Daoy (cell line): ENCODE measurements at regions not wholly inside any gene's neighbourhood (a gene's known extent, or its start where the extent isn't known, plus 50 kb on each side); places are given as distances from the start of the nearest gene placed in this dataset.
"Not testable (repeated sequence)": the region's sequence is repeated elsewhere in the genome, so short reads cannot be mapped to it uniquely, and the experiment has no call there.

Source experiments
- DNase-seq: peaks from one replicate; pipeline ENCODE4 v3.0.0-alpha.2; 2015; ENCODE audit warnings: low read depth

DNA sequence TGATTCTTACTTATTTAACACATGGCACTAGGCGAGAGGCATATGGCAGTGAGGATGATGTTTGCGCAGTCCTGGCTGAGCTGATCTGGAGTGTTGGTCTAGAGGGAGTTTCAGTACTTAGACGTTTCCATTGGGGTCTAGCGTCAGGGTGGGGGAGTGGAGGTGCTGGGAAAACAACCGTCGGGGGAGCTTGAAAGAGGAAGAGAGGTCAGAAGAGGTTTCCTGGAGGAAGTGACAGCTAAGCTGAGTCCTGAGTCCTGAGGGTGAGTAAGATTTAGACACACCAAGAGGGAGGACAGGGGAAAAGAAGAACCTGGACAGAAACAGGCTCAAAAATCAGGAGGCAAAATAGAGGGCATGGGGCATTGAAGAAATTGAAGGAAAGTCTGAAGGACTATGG lies 81.4 kb downstream of the ALOX5AP start:
- no peak for DNase-seq

DNA sequence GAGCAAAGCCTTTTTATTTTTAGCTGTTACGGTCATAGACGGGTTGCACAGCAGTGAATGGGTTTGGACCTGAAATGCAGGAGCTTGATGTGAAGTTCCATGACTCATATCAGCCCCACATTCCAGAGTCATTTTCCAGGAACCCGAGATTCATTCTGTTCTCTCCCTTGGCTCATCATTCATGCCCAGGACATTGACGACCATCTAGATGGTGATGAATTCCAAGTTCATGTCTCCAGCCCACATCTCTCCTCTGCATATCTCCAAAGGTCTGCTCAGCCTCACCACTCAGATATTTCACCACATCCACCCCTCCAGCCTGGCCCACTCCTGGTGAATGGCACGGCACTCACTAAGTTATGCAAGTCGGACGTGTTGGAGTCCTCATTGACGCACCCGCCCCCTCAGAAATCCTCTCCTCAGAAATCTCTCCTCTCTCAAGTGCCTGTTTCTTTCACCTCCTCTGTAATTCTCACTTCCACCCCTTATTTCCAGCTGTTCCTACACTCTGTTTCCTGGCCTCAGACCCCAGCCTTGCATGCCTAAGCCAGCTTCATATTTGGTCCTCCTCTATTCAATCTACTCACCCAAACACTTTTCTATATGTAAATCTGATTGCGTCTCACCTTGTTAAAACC lies 83.1 kb downstream of the ALOX5AP start:
- no peak for DNase-seq

DNA sequence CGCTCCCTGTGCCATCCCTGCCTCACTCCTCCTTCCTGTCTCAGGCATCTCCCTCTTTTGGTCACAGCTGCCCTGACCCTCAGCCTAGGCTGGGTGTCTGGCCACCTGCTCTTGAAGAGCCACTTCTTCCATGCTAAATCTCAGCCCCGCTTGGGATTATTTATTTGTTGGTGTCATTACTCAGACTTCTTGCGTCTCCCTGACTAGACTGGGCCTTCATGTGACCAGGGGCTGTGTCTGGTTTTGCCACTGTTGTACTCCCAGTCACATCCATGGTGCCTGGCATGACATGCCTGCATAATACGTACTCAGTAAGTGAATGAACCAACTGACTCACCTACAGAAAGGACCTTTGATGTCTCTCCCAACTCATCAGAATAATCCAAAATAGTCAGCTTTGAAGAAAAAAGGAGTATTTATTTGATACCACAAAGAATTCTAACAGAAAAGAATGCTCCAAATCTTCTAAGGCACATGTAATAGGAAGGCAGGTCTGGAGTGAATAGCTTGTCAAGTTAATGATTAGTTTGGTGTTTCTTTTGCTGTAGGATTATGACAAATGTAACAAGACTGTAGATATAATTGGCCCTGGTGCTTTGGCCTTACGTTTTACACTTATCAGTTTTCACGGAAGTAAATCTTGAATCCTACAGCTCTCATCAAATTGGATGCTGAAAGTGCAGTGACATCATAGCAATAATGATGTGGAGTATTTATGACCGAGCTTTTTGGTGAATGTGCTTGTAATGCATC lies 84.0 kb downstream of the ALOX5AP start:
- DNase-seq = no peak

DNA sequence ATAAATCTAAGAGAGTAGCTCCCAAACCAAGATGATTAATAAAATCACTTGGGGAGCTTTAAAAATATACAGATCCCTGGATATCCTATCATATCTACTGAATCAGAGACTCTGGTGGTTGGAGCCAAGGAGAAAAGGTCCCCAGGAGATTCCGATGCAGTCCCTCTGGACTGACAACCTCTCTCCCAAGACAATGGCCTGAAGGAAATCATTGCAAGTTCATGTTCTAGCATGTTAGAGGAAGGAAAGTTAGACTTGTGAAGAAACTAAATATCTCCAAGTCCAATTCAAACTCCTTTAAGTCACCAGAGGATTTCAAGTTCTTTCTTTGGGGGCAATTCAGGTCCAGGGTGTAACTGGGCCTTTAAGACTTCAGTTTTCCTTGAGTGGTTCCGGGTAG lies 84.7 kb upstream of the MEDAG start:
- no peak for DNase-seq

DNA sequence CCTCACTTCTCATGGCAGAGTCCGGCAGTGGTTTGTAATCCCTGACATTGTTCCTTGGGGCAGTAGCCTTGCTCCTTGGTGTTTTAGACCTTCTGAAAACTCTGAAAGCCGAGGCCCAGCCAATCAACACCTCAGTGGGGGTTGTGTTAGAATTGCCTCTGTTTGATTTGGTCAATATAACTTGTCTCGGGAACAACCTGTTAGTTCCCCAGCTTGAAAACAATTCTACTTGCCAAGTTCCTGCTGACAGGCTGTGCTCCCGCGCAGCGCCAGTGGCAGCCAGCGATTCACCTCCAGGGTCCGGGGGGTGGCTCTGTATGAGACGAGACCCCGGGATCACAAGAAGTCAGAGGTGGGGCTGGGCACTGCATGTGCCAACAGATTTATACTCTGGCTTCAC lies 81.4 kb upstream of the MEDAG start:
- DNase-seq = no peak

DNA sequence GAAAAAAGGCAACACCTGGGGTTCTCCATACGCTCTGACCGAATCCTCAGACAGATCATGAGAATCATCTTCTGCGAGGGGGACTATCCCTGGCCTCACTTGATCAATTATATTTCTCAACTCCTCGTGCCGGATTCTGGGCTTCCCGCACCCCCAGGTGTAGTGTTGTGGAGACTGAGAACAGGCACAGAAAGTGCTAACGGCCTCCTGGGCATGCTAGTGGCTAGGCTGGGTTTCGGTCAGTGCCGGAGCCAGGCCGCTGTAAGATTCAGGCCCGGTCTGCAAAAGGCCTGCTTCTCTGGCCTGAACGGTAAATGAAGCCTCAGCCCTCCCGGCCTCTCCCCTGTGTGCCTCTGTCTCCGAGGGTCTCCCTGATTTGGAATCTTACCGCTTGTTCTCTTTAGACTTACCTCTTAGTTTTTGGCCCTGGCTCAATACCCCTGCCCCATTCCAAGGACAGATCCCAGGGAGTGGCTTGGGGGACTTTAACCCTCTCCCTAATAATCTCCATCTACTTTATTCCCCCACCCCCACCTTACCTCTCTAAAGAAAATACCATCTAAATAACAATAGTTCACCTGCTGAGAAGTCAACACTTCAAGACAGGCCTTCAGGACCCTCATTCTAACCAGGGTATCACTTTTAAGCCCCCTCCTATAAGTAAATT lies 79.0 kb upstream of the MEDAG start:
- no peak for DNase-seq

DNA sequence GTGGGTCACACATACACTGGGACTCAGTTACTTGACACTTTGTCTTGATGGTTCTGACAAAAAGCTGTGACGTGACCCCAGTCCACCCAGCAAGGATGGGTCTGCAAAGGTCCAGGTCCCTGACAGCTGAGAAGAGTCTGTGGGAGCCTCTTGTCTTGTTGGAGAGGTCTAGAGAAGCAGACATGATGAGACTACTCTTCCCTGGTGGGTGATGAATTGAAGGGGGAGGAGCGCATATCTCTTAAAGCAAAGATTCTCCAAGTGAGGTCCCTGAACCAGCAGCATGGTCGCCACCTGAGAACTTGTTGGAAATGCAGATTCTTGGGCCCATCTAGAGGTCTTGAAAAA lies 78.5 kb upstream of the MEDAG start:
- no peak for DNase-seq

DNA sequence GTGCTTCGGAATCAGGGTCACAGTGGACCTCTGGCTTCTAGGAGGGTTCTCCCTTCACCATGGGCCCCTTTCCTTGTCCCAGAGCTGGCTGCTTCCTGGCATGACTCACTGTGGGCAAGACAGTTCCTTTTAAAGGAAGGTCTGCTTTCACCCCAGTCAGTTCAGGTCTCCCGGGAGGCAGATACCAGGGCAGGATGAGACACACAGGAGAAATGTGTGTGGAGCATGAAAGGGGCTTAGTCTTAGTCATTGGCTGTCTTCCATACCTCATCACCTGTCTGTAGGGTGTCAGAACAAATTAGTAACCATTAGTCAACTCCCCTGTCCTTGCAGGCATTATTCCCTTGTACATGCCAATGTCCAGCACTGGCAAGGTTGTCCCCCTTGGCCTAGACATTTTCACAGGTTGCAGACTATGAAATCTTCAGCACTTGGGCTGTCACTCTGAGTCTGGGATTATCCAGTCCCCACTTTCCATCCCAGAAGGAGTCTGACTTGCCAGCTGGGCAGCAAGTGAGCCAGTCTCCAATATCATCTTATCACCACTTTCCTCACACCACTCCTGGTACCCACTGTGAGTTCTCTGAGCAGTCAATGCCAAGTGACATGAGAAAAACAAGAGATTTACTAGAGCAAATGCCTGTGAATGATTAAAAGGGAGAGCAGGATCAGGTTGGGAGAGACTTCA lies 76.8 kb upstream of the MEDAG start:
- peak; percentile 84 for DNase-seq

DNA sequence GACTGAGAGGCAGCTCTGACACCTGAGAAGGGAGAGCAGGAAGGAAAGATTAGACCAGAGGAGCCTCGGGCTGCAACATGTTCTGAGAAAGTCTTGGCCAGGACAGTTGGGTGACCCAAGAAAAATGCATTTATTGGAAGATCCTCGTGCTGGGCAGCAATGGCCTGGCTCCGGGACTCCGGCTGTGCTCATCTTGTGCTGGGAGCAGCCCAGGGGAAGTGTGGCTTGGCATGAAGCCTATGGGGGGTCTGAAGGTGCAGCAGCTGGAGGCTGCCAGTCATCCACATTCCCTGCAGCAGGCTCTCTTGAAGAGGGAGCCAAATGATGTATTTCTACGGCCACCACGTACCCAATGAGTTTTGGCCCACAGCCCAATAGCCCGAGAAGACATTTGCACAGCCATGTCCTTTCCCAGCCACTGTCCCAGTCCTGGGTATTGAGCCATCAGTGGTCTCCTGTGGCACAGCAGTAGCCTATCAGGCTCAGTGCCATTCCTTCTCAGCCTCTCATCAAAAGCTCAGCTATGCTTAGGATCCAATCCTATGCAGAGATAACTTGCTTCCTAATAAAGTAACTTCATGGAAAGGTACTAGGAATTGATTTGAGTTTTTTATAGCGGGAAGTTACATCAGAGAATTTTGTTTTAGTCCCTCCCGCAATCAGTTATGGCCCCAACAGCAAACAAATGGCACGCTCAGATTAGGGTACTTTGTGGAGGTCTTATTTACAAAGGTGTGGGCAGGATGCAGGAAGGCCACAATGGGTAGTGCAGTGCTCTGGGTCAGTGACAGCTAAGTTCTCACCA lies 76.0 kb upstream of the MEDAG start:
- peak; percentile 52 for DNase-seq

DNA sequence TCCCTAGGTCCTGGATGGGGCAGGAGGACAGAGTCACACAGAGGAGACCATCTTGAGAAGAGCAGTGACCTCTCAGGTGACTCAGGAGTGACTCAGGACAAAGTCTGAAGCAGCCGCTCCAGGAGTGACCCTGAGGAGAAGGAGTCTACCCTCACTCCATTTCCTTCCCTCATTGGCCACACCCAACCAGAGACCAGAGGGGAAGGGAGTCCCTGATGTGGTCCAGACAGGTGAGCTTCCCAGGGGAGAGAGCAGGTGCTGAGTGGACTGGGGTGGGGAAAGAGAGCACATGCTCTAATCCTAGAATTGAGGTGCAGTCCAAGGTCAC lies 75.5 kb upstream of the MEDAG start:
- no peak for DNase-seq

DNA sequence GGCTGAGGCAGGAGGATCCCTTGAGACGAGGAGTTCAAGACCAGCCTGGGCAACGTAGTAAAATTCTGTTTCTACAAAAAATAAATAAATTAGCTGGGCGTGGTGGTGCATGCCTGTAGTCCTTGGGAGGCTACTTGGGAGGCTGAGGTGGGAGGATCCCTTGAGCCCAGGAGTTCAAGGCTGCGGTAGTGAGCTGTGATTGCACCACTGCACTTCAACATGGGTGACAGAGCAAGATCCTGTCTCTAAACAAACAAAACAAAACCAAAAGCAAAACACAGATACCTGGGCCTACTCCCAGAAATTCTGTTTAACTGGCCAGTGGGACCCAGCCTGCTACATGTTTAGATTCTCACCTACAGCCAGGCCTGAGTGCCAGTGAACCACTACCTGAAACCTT lies 74.6 kb upstream of the MEDAG start:
- DNase-seq = peak; percentile 23

DNA sequence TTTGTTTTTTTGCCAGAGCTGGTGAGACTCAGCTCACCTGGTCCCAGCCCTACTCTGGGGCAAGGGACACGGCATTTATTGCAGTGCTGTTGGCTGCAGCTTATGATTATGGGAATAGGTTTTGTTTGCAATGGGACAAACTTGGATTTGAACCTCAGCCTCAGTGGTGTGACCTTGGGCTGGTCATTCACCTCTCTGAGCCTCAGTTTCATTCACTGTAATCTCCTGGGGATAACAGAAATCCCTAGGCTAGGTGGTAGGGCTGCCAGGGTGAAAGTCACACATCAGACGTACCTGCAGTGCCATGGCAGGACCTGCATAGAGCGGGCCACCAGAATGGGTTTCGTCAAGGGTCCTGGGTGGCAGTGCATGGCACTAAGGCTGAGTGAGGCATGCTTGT lies 73.7 kb upstream of the MEDAG start:
- DNase-seq = no peak

DNA sequence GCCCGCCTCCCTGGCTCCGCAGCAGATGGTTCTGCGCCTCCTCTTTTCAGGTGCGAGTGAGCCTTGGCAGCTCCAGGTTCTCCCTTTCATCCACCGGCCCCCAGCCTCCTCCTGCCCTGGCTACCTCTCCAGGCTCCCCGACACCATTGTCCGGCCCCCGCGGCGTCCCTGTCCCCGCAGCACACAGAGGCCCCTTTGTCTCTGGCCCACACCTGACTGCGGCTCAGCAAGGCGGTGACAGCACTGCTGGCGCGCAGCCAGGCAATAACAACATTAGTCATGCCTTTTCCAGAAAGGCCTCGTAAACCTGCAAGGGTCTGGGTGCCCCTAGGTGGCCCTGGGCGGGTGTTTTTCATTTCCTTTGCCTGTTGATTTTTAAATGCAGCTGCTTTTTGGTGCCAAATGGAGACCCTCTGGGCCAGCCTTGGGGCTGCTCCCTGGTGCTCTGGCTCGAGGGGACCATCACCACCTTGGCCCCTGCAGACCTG lies 73.2 kb upstream of the MEDAG start:
- DNase-seq = peak; percentile 89

DNA sequence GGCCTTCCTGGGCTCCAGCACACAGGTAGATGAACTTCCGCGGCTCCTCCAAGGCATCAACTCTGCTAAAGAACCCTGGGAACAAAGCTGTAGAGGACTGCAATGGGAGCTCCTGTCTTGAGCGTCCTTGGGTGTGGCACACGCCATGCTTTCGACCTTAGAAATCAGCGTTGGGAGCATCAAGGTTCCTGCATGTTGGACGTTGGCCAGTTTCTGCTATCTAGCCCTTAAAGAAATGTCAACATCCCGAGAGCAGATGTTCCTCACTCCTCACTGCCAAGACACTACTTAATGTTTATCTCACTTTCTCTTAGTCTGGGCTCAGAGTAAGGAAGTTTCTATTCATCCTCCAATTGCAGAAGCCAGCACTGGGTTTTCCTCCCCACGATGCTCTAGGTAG lies 70.6 kb upstream of the MEDAG start:
- no peak for DNase-seq

DNA sequence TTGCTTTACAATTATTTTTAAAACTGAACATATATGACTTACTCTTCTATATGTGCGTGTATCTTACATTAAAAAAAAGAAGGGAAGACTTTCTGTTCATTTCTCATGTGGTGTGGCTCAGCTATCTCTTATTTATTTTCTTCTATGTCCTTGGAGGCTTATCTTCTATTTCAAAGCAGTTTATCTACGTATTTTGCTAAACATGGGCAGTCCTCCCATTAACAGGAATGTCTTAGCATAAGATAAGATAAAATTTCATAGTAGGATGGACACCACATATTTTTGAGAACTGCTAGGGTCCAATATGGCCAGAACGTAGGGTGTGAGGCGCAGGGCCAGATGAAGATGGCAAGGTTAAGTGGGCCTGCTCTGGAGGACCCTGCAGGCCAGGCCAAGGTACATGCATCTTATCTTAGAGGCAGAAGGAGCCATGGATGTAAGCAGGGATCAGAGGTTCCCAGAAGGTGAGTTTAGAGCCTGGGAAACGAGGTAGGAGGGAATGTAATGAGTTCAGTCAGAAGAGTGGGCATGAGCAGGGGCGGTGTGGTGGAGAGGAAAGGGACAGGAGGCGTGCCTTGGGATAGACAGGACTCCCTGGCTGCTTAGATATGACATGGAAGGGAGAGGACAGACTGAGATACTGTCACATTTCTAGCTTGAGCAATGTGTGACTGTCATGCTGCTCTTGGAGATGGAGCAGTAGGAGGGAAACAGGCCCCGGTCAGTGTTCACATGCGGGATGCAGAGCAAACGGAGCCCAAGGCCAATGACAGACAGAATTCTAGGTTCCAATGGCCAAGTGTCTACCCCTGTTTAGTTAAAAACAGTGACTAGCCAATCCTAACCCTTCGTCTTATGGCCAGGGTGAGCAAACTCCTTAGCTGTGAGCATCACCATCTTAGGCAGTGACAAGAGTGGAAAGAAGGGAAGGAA lies 68.6 kb upstream of the MEDAG start:
- DNase-seq = no peak

DNA sequence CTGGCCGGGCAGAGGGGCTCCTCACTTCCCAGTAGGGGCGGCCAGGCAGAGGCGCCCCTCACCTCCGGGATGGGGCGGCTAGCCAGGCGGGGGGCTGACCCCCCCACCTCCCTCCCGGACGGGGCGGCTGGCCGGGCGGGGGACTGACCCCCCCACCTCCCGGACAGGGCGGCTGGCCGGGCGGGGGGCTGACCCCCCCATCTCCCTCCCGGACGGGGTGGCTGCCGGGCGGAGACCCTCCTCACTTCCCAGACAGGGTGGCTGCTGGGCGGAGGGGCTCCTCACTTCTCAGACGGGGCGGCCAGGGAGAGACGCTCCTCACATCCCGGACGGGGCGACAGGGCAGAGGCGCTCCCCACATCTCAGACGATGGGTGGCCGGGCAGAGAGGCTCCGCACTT lies 66.4 kb upstream of the MEDAG start:
- DNase-seq = not testable (repeated sequence)

DNA sequence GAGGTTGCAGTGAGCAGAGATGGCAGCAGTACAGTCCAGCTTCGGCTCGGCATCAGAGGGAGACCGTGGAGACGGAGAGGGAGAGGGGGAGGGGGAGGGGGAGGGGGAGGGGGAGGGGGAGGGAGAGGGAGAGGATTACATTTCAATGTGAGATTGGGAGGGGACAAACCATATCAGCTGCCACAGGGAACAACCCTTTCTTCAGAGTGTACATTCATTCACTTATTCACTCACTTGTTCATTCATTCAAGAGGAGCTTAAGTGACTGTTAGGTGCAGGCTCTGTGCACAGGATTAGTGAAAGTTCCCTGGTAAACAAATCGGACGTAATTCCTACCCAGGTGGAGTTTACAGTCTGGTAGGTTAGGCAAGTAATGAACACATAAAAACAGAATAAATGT lies 65.6 kb upstream of the MEDAG start:
- no peak for DNase-seq

DNA sequence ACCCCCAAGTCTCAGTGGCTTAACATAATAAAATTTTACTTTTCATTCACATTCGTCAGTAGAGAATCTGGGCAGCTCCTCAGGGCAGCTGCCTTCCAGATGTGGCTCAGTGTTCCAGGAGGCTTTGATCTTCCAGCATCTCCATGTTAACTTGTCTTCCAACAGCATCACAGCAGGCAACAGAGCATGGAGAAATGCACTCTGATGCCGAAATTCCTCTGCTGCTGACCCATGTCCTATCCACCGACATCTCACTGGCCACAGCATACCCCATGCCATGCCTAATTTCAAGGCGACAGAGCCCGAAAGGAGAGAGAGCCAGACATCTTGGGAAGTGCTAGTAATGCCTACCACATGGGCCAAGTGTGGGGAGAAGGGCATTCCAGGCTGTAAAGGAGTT lies 64.9 kb upstream of the MEDAG start:
- no peak for DNase-seq

DNA sequence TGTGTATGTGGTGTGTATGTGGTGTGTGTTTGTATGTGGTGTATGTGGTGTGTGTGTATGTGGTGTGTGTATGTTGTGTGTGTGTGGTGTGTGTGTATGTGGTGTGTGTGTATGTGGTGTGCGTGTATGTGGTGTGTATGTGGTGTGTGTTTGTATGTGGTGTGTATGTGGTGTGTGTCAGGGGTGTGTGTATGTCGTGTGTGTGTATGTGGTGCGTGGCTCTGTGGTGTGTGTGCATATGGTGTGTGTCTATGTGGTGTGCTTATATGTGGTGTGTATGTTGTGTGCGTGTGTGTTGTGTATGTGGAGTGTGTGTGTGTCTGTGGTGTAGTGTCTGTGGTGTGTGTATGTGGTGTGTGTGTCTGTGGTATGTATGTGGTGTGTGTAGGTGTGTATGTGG lies 62.5 kb upstream of the MEDAG start:
- no peak for DNase-seq

DNA sequence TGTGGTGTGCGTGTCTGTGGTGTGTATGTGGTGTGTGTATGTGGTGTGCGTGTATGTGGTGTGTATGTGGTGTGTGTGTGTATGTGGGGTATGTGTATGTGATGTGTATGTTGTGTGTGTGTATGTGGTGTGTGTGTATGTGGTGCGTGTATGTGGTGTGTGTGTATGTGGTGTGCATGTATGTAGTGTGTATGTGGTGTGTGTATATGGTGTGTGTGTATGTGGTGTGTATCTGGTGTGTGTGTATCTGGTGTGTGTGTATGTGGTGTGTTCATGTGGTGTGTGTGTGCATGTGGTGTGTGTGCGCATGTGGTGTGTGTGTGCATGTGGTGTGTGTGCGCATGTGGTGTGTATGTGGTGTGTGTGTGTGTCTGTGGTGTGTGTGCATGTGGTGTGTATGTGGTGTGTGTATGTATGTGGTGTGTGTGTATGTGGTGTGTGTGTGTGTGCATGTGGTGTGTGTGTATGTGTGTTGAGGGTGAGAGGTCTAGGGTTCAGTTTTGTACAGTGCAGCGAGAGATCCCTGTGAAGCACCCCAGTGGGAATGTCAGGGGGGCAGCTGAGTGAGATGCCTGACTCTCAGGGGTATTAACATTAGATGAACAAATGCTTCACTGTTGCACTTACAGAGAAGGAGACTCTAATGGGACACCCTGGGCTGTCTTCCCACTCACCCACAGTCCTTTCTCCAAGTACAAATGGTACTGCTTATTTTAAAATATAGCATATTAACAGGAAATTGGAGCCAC lies 61.3 kb upstream of the MEDAG start:
- no peak for DNase-seq
